GM23248 (cell line): ENCODE measurements at regions not wholly inside any gene's neighbourhood (a gene's known extent, or its start where the extent isn't known, plus 50 kb on each side); places are given as distances from the start of the nearest gene placed in this dataset.

Experiments
- DNase-seq: peaks from one replicate; pipeline ENCODE4 v3.0.0-alpha.2; 2015
- H2AFZ ChIP-seq: fragments of 200-600 bp; sonication (generic); 2 replicates; pipeline ENCODE4 v1.6.1; 2016; ENCODE audit warnings: antibody characterized with exemption
- H3F3A ChIP-seq: fragments of 200-600 bp; sonication (generic); 2 replicates; pipeline ENCODE4 v1.6.1; 2016; ENCODE audit warnings: mild to moderate bottlenecking, antibody characterized with exemption, mixed run types; ENCODE audit not compliant: insufficient read depth
- H3K27ac ChIP-seq: fragments of 200-600 bp; sonication (generic); 2 replicates; pipeline ENCODE4 v1.5.1; 2016; ENCODE audit warnings: mild to moderate bottlenecking
- H3K27me3 ChIP-seq: fragments of 200-600 bp; sonication (generic); replicated peaks from 2 replicates; pipeline ENCODE4 v1.6.1; 2016; ENCODE audit warnings: mild to moderate bottlenecking; ENCODE audit not compliant: insufficient read depth
- H3K36me3 ChIP-seq: fragments of 200-600 bp; sonication (generic); 2 replicates; pipeline ENCODE4 v1.6.1; 2016; ENCODE audit warnings: low read depth, mild to moderate bottlenecking
- H3K4me1 ChIP-seq: fragments of 200-600 bp; sonication (generic); 2 replicates; pipeline ENCODE4 v1.6.1; 2016; ENCODE audit warnings: mild to moderate bottlenecking; ENCODE audit not compliant: insufficient read depth
- H3K4me2 ChIP-seq: fragments of 200-600 bp; sonication (generic); one replicate; pipeline ENCODE4 v1.6.1; 2016; ENCODE audit warnings: mild to moderate bottlenecking; ENCODE audit not compliant: unreplicated experiment
- H3K4me3 ChIP-seq: fragments of 200-600 bp; sonication (generic); 2 replicates; pipeline ENCODE4 v1.5.1; 2016; ENCODE audit warnings: mild to moderate bottlenecking
- H3K79me2 ChIP-seq: fragments of 200-600 bp; sonication (generic); 2 replicates; pipeline ENCODE4 v1.6.1; 2016; ENCODE audit warnings: mild to moderate bottlenecking; ENCODE audit not compliant: insufficient read depth
- H3K9ac ChIP-seq: fragments of 200-600 bp; sonication (generic); 2 replicates; pipeline ENCODE4 v1.6.1; 2016; ENCODE audit warnings: mild to moderate bottlenecking
- H3K9me2 ChIP-seq: fragments of 200-600 bp; sonication (generic); 2 replicates; pipeline ENCODE4 v1.6.1; 2016; ENCODE audit warnings: mixed run types, mild to moderate bottlenecking, moderate library complexity; ENCODE audit not compliant: insufficient read depth
- H3K9me3 ChIP-seq: fragments of 200-600 bp; sonication (generic); one replicate; pipeline ENCODE4 v1.6.1; 2017; ENCODE audit warnings: low read depth
- H4K20me1 ChIP-seq: fragments of 200-600 bp; sonication (generic); 2 replicates; pipeline ENCODE4 v1.6.0; 2016; ENCODE audit not compliant: insufficient read depth
- EZH2 ChIP-seq: fragments of 200-600 bp; sonication (generic); IDR thresholded peaks from 2 replicates; pipeline ENCODE4 v1.6.1; 2018; ENCODE audit warnings: antibody characterized with exemption, mild to moderate bottlenecking; ENCODE audit not compliant: insufficient read depth, poor library complexity, severe bottlenecking
- EZH2phosphoT487 ChIP-seq: fragments of 200-600 bp; sonication (generic); IDR thresholded peaks from 2 replicates; pipeline ENCODE4 v1.6.1; 2018; ENCODE audit warnings: antibody characterized with exemption, moderate library complexity, mild to moderate bottlenecking, low read depth; ENCODE audit not compliant: insufficient read depth
- WGBS, 2 experiments: methylation state at CpG; one replicate each; pipeline ENCODE4 v1.1.6; 2015 to 2017; ENCODE audit warnings: low lambda C conversion rate in 2 of 2, low coverage in 1 of 2; ENCODE audit errors: missing lambda C conversion rate in 2 of 2; 5-methylcytosine and 5-hydroxymethylcytosine counted together
- in situ Hi-C: fragments of 300-500 bp; cut with MboI; formaldehyde crosslinking; loops from 2 replicates; pipeline ENCODE4 v1.15.0; 2020

- no peak overlapping the region for H2AFZ ChIP-seq
- H3K4me3 ChIP-seq = no peak overlapping the region
- no peaks in the 10 kb centered on the region for H4K20me1 ChIP-seq
- no peaks in the 10 kb centered on the region for H3F3A ChIP-seq
- no peaks in the 10 kb centered on the region for H3K4me1 ChIP-seq
- H3K9me2 ChIP-seq = no peaks in the 10 kb centered on the region
- H3K9ac ChIP-seq = no peak overlapping the region
- TF ChIP-seq EZH2 (no peak), EZH2phosphoT487 (no peak)
- H3K27ac ChIP-seq = no peak overlapping the region
- in situ Hi-C loops = no loop called here
- H3K27me3 ChIP-seq = peaks cover 24% of the 10 kb centered on the region
- WGBS, 2 experiments = 64 to 70% methylated on average over 7 of the region's 7 CpGs
- H3K4me2 ChIP-seq = no peak overlapping the region
- DNase-seq = no peak
- H3K9me3 ChIP-seq = no peaks in the 10 kb centered on the region
- H3K79me2 ChIP-seq = no peaks in the 10 kb centered on the region
- H3K36me3 ChIP-seq = no peaks in the 10 kb centered on the region
Observed at GRCh38 chr17:77565166-77565565, 393.3 kb upstream of the TNRC6C start.

GRCh38 chr17:77566151-77566550 lies 392.4 kb upstream of the TNRC6C start:
- Histone ChIP-seq H3F3A (no peaks in the 10 kb centered on the region), H2AFZ (no peak overlapping the region), H4K20me1 (no peaks in the 10 kb centered on the region), H3K27me3 (peaks cover 31% of the 10 kb centered on the region), H3K36me3 (no peaks in the 10 kb centered on the region), H3K9ac (no peak overlapping the region), H3K4me1 (0 out of 2 replicates have a peak, but pooled peaks cover under 1% of the 10 kb centered on the region), H3K4me3 (no peak overlapping the region), H3K79me2 (no peaks in the 10 kb centered on the region), H3K27ac (no peak overlapping the region), H3K9me3 (no peaks in the 10 kb centered on the region), H3K9me2 (no peaks in the 10 kb centered on the region), H3K4me2 (no peak overlapping the region)
- no peak for DNase-seq
- in situ Hi-C loops = no loop called here
- WGBS, 2 experiments = 71 to 80% methylated on average over 7 of the region's 7 CpGs
- TF ChIP-seq EZH2 (no peak), EZH2phosphoT487 (no peak)

- no peak overlapping the region for H3K9ac ChIP-seq
- no peak overlapping the region for H3K27ac ChIP-seq
- H3K9me2 ChIP-seq = no peaks in the 10 kb centered on the region
- H3K9me3 ChIP-seq = no peaks in the 10 kb centered on the region
- no peaks in the 10 kb centered on the region for H3F3A ChIP-seq
- H3K4me1 ChIP-seq = peaks cover 5% of the 10 kb centered on the region
- TF ChIP-seq EZH2phosphoT487 (no peak), EZH2 (no peak)
- H3K36me3 ChIP-seq = no peaks in the 10 kb centered on the region
- 80 to 84% methylated on average over 13 of the region's 13 CpGs for WGBS, 2 experiments
- H3K27me3 ChIP-seq = peaks cover 36% of the 10 kb centered on the region
- DNase-seq = no peak
- H4K20me1 ChIP-seq = no peaks in the 10 kb centered on the region
- no peak overlapping the region for H3K4me2 ChIP-seq
- no peaks in the 10 kb centered on the region for H3K79me2 ChIP-seq
- in situ Hi-C loops = no loop called here
- H2AFZ ChIP-seq = no peak overlapping the region
- H3K4me3 ChIP-seq = no peak overlapping the region
Observed at GRCh38 chr17:77566566-77567138, 391.9 kb upstream of the TNRC6C start.

GRCh38 chr17:77568540-77568939 lies 390.0 kb upstream of the TNRC6C start:
- Histone ChIP-seq H4K20me1 (no peaks in the 10 kb centered on the region), H2AFZ (no peak overlapping the region), H3K9me3 (no peaks in the 10 kb centered on the region), H3K27me3 (peaks cover 46% of the 10 kb centered on the region), H3K79me2 (no peaks in the 10 kb centered on the region), H3K9ac (no peak overlapping the region), H3K9me2 (no peaks in the 10 kb centered on the region), H3K4me3 (no peak overlapping the region), H3K36me3 (no peaks in the 10 kb centered on the region), H3K4me1 (peaks cover 7% of the 10 kb centered on the region), H3F3A (no peaks in the 10 kb centered on the region), H3K27ac (no peak overlapping the region), H3K4me2 (no peak overlapping the region)
- no peak for DNase-seq
- WGBS, 2 experiments = 55 to 62% methylated on average over 7 of the region's 7 CpGs
- TF ChIP-seq EZH2phosphoT487 = no peak
- no peak for TF ChIP-seq EZH2
- in situ Hi-C loops = no loop called here
